SU-DHL-6 (cell line): ENCODE measurements at regions not wholly inside any gene's neighbourhood (a gene's known extent, or its start where the extent isn't known, plus 50 kb on each side); places are given as distances from the start of the nearest gene placed in this dataset.

Experiments used
- H2AFZ ChIP-seq: fragments of 200-600 bp; sonication (generic); 2 replicates; pipeline ENCODE4 v1.6.1; 2014; ENCODE audit warnings: low read depth, mild to moderate bottlenecking, moderate library complexity, mixed read lengths, antibody characterized with exemption, low read length; ENCODE audit not compliant: severe bottlenecking
- H3F3A ChIP-seq: fragments of 200-600 bp; shearing (Covaris generic); 2 replicates; pipeline ENCODE4 v1.6.0; 2016; ENCODE audit warnings: antibody characterized with exemption, mild to moderate bottlenecking; ENCODE audit not compliant: insufficient read depth
- H3K27ac ChIP-seq: fragments of 200-600 bp; sonication (generic); 2 replicates; pipeline ENCODE4 v1.5.1; 2016; ENCODE audit warnings: low read depth, mild to moderate bottlenecking, low read length, moderate library complexity, mixed read lengths
- H3K27me3 ChIP-seq: fragments of 200-600 bp; sonication (generic), shearing (Covaris generic); 2 replicates; pipeline ENCODE4 v1.6.0; 2014; ENCODE audit warnings: mild to moderate bottlenecking, low read length
- H3K36me3 ChIP-seq: fragments of 200-600 bp; sonication (generic); 2 replicates; pipeline ENCODE4 v1.6.1; 2014; ENCODE audit warnings: mild to moderate bottlenecking, low read length, mixed read lengths
- H3K4me2 ChIP-seq: fragments of 300-600, 200-600 bp; shearing (Covaris generic), sonication (generic); 2 replicates; pipeline ENCODE4 v1.6.0; 2014; ENCODE audit warnings: low read length, low read depth, mild to moderate bottlenecking; ENCODE audit not compliant: poor library complexity, severe bottlenecking
- H3K4me3 ChIP-seq: fragments of 200-600 bp; sonication (generic); 2 replicates; pipeline ENCODE4 v1.5.1; 2014; ENCODE audit warnings: antibody characterized with exemption, low read length, mild to moderate bottlenecking, mixed read lengths; ENCODE audit not compliant: insufficient read depth, poor library complexity, severe bottlenecking
- H3K79me2 ChIP-seq: fragments of 200-600 bp; sonication (generic); 2 replicates; pipeline ENCODE4 v1.6.1; 2014; ENCODE audit warnings: mild to moderate bottlenecking, low read length, moderate library complexity; ENCODE audit not compliant: insufficient read depth
- H3K9ac ChIP-seq: fragments of 200-600 bp; sonication (generic); 2 replicates; pipeline ENCODE4 v1.7.0; 2014; ENCODE audit warnings: mild to moderate bottlenecking, low read length
- H3K9me2 ChIP-seq: fragments of 200-600 bp; sonication (generic); replicated peaks from 2 replicates; pipeline ENCODE4 v1.6.1; 2014; ENCODE audit warnings: low read length; ENCODE audit not compliant: insufficient read depth
- H3K9me3 ChIP-seq: fragments of 200-600 bp; sonication (generic); 2 replicates; pipeline ENCODE4 v1.6.1; 2014; ENCODE audit warnings: low read length, mixed read lengths; ENCODE audit not compliant: insufficient read depth
- H4K20me1 ChIP-seq: fragments of 200-600 bp; sonication (generic); 2 replicates; pipeline ENCODE4 v1.6.1; 2014; ENCODE audit warnings: low read depth, mild to moderate bottlenecking, antibody characterized with exemption, low read length, moderate library complexity, mixed read lengths
- EZH2phosphoT487 ChIP-seq: fragments of 200-600 bp; sonication (generic), shearing (Covaris generic); conservative IDR thresholded peaks from 2 replicates; pipeline ENCODE4 v1.6.1; 2018; ENCODE audit warnings: mild to moderate bottlenecking, antibody characterized with exemption, low read length, moderate library complexity, mixed read lengths
- TF ChIP-seq, protein P1 (sequence below): fragments of 200-600 bp; sonication (generic); IDR thresholded peaks from one replicate; pipeline ENCODE4 v1.5.1; 2017; ENCODE audit warnings: antibody characterized with exemption, mild to moderate bottlenecking, low read length, moderate library complexity; ENCODE audit not compliant: insufficient read depth, poor library complexity, severe bottlenecking

GRCh38 chr2:164178835-164179465 lies 442.3 kb downstream of the GRB14 start:
- Histone ChIP-seq H3K27ac (no peak overlapping the region), H3K36me3 (no peaks in the 10 kb centered on the region), H3K9ac (no peak overlapping the region), H3K4me3 (no peak overlapping the region), H3K9me2 (no peaks in the 10 kb centered on the region), H3F3A (no peaks in the 10 kb centered on the region), H3K9me3 (no peaks in the 10 kb centered on the region), H3K27me3 (no peaks in the 10 kb centered on the region; the same call in 1 of the 2 replicates), H3K4me2 (no peak overlapping the region), H4K20me1 (no peaks in the 10 kb centered on the region), H3K79me2 (no peaks in the 10 kb centered on the region), H2AFZ (no peak overlapping the region)
- TF ChIP-seq, protein P1, sequence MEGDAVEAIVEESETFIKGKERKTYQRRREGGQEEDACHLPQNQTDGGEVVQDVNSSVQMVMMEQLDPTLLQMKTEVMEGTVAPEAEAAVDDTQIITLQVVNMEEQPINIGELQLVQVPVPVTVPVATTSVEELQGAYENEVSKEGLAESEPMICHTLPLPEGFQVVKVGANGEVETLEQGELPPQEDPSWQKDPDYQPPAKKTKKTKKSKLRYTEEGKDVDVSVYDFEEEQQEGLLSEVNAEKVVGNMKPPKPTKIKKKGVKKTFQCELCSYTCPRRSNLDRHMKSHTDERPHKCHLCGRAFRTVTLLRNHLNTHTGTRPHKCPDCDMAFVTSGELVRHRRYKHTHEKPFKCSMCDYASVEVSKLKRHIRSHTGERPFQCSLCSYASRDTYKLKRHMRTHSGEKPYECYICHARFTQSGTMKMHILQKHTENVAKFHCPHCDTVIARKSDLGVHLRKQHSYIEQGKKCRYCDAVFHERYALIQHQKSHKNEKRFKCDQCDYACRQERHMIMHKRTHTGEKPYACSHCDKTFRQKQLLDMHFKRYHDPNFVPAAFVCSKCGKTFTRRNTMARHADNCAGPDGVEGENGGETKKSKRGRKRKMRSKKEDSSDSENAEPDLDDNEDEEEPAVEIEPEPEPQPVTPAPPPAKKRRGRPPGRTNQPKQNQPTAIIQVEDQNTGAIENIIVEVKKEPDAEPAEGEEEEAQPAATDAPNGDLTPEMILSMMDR: no peak
- TF ChIP-seq EZH2phosphoT487: no peak

GRCh38 chr2:164164602-164165001 lies 428.8 kb upstream of the FIGN start:
- TF ChIP-seq, protein P1: no peak
- no peak for TF ChIP-seq EZH2phosphoT487
- Histone ChIP-seq H3K27me3 (no peaks in the 10 kb centered on the region), H3K9ac (no peak overlapping the region), H3K79me2 (no peaks in the 10 kb centered on the region), H3K9me2 (no peaks in the 10 kb centered on the region), H4K20me1 (no peaks in the 10 kb centered on the region), H3K4me2 (no peak overlapping the region), H3K9me3 (no peaks in the 10 kb centered on the region), H3K36me3 (no peaks in the 10 kb centered on the region), H3F3A (no peaks in the 10 kb centered on the region), H2AFZ (no peak overlapping the region), H3K4me3 (no peak overlapping the region), H3K27ac (no peak overlapping the region)

DNA sequence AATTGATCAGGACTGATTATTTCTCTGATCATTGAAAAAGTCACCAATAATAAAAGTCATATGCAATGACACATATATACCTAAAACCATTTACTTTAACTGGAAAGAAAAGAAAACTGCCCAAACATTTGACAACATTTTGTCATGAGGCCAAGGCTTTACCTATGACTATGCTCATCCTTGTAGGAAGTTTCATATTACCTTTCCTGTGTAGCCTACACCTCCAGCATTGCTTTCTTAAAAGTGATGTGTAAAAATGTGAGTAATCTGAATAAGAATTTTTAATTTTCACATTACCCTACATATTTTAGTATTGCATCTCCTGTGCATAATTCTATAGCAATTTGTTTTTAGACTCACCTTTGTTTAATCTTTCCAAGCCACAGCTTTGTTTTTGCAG lies 419.8 kb upstream of the FIGN start:
- no peak for TF ChIP-seq EZH2phosphoT487
- TF ChIP-seq, protein P1: no peak
- no peaks in the 10 kb centered on the region for H3K36me3 ChIP-seq
- H3K4me2 ChIP-seq: no peak overlapping the region
- no peaks in the 10 kb centered on the region for H3F3A ChIP-seq
- H4K20me1 ChIP-seq: no peaks in the 10 kb centered on the region
- H3K9me2 ChIP-seq: no peaks in the 10 kb centered on the region
- H3K9me3 ChIP-seq: no peaks in the 10 kb centered on the region
- H3K9ac ChIP-seq: no peak overlapping the region
- H3K79me2 ChIP-seq: no peaks in the 10 kb centered on the region
- H3K27ac ChIP-seq: no peak overlapping the region
- no peak overlapping the region for H2AFZ ChIP-seq
- no peak overlapping the region for H3K4me3 ChIP-seq
- H3K27me3 ChIP-seq: no peaks in the 10 kb centered on the region
